Neuron (in vitro differentiated cells): ENCODE measurements at regions not wholly inside any gene's neighbourhood (a gene's known extent, or its start where the extent isn't known, plus 50 kb on each side); places are given as distances from the start of the nearest gene placed in this dataset.
"Not testable (repeated sequence)": the region's sequence is repeated elsewhere in the genome, so short reads cannot be mapped to it uniquely, and the experiment has no call there.

Experiments
- H2AFZ ChIP-seq: one replicate; pipeline ENCODE4 v1.6.1; 2013; ENCODE audit warnings: low read depth, mild to moderate bottlenecking, inconsistent platforms, low read length, moderate library complexity
- H3K27me3 ChIP-seq: one replicate; pipeline ENCODE4 v1.6.1; 2013; ENCODE audit warnings: low read length; ENCODE audit not compliant: insufficient read depth
- H3K36me3 ChIP-seq: one replicate; pipeline ENCODE4 v1.6.1; 2013; ENCODE audit warnings: low read length; ENCODE audit not compliant: insufficient read depth
- H3K4me1 ChIP-seq: one replicate; pipeline ENCODE4 v1.6.1; 2013; ENCODE audit warnings: low read length; ENCODE audit not compliant: insufficient read depth
- H3K4me3 ChIP-seq: 2 replicates; pipeline ENCODE4 v1.5.1; 2013; ENCODE audit warnings: mild to moderate bottlenecking, low read length, moderate library complexity
- H3K9me3 ChIP-seq: one replicate; pipeline ENCODE4 v1.6.1; 2013; ENCODE audit warnings: low read length

DNA sequence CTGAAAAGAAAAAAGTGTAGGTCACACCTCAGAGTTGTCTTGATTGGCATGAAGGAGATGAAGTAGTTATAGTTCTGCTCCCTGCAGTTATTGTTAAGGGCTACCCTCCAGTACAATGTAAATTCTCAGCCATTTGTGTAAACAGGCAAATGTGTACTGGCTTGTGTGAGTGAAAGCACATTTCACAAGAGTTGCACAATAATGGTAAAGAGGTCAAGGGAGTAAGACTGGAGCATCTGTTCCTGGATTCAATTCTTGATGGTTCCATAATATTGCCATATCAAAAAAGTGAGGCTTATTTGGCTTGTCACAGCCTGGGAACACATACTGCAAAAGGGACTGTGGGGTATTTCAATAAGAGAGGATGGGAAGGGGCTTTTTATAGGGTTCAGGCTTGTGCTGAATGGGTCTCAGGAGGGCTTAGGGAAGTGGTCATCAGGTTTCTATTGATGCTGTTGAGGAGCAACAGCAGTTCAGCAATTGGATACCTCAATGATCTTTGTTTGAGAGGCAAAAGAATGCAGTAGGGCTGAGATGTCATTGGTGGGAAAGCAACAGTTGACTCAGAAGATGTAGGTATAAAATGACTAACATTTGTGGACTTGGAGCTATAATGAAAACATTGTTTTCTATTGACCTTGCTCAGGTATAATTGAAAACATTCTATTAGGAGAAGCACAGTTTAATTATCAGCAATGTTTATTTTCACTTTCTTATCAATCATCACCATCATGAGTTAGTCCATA is 402.6 kb downstream of the BCKDHB start:
- Histone ChIP-seq H3K9me3 (no peaks in the 10 kb centered on the region), H2AFZ (no peak overlapping the region), H3K4me3 (no peak overlapping the region), H3K36me3 (no peaks in the 10 kb centered on the region), H3K4me1 (no peaks in the 10 kb centered on the region), H3K27me3 (no peaks in the 10 kb centered on the region)

DNA sequence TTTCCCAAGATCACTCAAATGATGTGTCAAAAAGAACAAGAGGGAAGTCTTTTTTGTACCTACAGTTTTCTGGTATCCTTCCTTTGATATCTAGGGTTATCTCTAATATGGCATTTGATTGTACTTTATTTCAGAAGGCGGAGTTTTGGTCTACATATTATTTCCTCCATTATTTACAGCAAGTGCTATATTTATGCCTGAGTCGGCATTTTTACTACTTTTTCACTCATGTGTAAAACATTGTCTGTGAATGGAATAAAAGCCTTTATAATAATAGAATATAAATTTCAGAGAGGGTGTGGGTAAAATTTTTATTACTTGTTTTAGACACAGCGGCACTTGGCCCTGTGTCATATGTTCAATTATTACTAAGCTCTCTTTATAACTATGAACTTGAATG is 398.4 kb downstream of the BCKDHB start:
- no peak overlapping the region for H2AFZ ChIP-seq

DNA sequence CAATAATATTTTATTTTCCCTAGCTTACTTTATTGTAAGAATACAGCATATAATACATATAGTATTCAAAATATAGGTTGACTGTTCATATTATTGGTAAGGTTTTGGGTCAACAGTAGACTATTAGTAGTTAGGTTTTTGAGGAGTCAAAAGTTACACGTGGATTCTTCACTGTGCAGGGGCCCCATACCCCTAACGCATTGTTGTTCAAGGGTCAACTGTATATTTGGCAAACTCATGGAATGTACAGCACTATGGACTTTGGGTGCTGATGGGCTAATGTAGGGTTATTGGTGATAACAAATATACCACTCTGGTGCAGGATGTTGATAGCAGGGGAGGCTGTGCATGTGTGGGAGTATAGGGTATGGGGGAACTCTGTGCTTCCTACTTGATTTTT is 397.2 kb downstream of the BCKDHB start:
- no peaks in the 10 kb centered on the region for H3K4me1 ChIP-seq
- no peaks in the 10 kb centered on the region for H3K36me3 ChIP-seq
- no peak overlapping the region for H3K4me3 ChIP-seq
- no peaks in the 10 kb centered on the region for H3K9me3 ChIP-seq
- H2AFZ ChIP-seq, result no peak overlapping the region
- no peaks in the 10 kb centered on the region for H3K27me3 ChIP-seq

More for the DNA sequence above, 398.4 kb downstream of the BCKDHB start:
- no peaks in the 10 kb centered on the region for H3K9me3 ChIP-seq
- H3K4me1 ChIP-seq, result no peaks in the 10 kb centered on the region
- no peaks in the 10 kb centered on the region for H3K27me3 ChIP-seq
- H3K36me3 ChIP-seq, result no peaks in the 10 kb centered on the region
- no peak overlapping the region for H3K4me3 ChIP-seq

DNA sequence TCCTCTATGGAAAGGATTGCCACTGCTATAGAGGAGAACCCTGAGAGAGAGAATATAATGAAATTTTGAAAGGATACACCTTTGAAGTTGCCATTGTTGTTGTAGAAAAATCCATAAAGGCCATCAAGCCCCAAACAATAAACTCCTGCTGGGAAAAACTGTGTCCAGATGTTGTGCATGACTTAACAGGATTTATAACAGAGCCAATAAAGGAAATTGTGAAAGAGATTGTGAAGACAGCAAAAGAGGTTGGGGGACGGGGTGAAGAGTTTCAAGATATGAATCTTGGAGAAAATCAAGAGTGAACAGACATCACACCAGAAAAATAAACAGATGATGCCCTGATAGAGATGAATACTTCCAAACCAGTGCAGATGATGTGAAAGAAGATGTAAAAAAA is 396.4 kb downstream of the BCKDHB start:
- H3K27me3 ChIP-seq, result no peaks in the 10 kb centered on the region
- H3K36me3 ChIP-seq, result no peaks in the 10 kb centered on the region
- no peak overlapping the region for H2AFZ ChIP-seq
- peaks cover 2% of the 10 kb centered on the region for H3K9me3 ChIP-seq
- no peak overlapping the region for H3K4me3 ChIP-seq
- H3K4me1 ChIP-seq, result no peaks in the 10 kb centered on the region

DNA sequence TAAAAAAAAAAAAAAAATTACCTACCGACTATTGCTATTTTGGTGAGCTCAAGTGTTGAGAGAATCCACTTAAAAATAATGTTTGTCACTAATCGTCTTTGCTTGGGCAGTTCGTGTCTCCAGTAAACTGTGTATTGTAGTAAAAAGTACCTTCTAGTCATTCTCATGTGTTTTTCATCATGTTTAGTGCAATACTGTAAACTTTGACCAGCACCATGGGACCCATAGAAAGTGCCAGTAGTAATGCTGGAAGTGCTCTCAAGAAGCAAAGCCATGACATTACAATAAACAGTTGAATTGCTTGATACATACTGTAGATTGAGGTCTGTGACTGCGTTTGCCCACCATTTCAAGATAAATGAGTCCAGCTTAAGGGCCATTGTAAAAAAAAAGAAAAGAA is 395.2 kb downstream of the BCKDHB start:
- Histone ChIP-seq H3K27me3 (no peaks in the 10 kb centered on the region), H3K9me3 (peaks cover 2% of the 10 kb centered on the region), H2AFZ (no peak overlapping the region), H3K36me3 (no peaks in the 10 kb centered on the region), H3K4me1 (no peaks in the 10 kb centered on the region), H3K4me3 (no peak overlapping the region)

DNA sequence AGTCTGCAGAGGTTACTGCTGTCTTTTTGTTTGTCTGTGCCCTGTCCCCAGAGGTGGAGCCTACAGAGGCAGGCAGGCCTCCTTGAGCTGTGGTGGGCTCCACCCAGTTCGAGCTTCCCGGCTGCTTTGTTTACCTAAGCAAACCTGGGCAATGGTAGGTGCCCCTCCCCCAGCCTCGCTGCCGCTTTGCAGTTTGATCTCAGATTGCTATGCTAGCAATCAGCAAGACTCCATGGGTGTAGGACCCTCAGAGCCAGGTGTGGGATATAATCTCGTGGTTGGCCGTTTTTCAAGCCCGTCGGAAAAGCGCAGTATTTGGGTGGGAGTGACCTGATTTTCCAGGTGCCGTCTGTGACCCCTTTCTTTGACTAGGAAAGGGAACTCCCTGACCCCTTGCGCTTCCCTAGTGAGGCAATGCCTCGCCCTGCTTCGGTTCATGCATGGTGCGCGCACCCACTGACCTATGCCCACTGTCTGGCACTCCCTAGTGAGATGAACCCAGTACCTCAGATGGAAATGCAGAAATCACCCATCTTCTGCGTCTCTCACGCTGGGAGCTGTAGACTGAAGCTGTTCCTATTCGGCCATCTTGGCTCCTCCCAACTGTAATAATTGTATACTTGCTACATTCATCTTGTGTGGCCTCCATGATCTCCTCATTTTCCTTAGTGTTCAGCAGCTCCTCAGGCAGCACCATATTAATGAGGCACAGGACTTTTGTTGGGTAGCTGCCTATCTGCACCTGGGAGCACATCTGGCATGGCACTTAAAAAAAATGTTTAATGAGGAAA is 391.4 kb downstream of the BCKDHB start:
- H3K9me3 ChIP-seq, H2AFZ ChIP-seq, H3K4me3 ChIP-seq, H3K27me3 ChIP-seq, H3K4me1 ChIP-seq, H3K36me3 ChIP-seq: not testable (repeated sequence)

DNA sequence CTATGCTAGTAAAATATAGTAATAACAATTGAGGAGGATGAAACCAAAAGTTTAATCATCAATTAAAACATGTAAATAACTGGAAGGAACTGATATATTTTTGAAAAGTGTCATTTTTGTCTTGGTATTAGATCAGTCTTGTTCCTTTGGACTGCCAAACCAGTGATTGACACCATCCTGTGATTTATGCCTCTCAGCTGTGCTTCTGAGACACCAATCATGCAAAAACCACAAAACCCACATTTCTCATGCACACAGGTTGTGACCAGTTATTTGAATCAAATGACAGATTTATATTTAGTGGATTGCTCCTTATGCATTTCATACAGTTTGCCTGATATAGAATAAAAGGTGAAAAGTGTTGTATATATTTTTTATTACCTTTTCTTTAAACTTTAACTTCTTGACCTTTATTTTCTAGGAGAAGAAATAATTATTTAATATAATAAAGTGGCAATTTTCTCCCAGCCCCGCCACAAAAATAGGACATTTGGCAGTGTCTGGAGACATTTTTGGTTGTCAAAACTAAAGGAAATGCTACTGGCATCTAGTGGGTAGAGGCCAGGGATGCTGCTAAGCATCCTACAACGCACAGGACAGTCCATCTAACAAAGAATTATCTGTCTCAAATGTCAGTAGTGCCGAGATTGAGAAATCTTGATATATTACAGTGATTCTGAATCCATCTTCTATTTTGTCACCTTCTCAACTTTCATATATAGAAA is 383.6 kb downstream of the BCKDHB start:
- Histone ChIP-seq H3K9me3 (no peaks in the 10 kb centered on the region), H3K4me3 (no peak overlapping the region), H2AFZ (no peak overlapping the region), H3K4me1 (no peaks in the 10 kb centered on the region), H3K36me3 (no peaks in the 10 kb centered on the region), H3K27me3 (no peaks in the 10 kb centered on the region)

DNA sequence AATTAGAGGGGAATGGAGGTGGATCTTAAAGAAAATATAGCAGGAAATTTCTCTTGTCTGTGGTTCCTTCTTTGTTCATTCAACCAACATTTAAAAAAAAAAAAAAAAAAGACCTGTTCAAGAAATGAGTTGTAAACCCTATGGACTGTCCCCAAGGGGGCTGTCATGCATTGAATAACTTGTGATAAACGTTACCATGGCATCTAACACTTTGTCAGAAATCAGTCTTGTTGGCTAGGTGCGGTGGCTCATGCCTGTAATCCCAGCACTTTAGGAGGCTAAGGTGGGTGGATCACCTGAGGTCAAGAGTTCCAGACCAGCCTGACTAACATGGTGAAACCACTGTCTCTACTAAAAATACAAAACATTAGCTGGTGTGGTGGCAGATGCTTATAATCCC is 381.7 kb downstream of the BCKDHB start:
- H3K9me3 ChIP-seq, result no peaks in the 10 kb centered on the region
- H3K36me3 ChIP-seq, result no peaks in the 10 kb centered on the region
- H2AFZ ChIP-seq, result no peak overlapping the region
- H3K4me1 ChIP-seq, result no peaks in the 10 kb centered on the region
- H3K27me3 ChIP-seq, result no peaks in the 10 kb centered on the region
- H3K4me3 ChIP-seq, result no peak overlapping the region

DNA sequence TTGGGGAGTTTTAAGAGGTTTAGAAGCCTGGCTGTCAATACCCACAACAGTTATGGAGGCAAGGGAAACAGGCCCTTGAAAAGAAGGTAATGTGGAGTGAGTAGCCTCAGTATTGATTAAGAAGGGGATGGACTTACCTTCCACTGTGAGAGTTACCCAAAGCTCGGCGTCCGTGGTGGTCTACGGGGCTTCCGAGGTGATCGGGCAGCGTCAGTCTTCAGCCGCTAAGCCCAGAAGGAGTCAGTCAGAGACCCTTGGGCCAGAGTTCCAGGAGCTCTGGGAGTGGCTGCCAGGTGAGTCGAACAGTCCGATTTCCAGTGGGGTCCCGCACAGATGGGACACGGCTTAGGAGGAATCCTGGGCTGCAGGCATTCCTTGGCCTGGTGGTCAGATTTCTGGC is 379.0 kb downstream of the BCKDHB start:
- H2AFZ ChIP-seq, H3K36me3 ChIP-seq, H3K27me3 ChIP-seq, H3K4me1 ChIP-seq, H3K9me3 ChIP-seq, H3K4me3 ChIP-seq: not testable (repeated sequence)

DNA sequence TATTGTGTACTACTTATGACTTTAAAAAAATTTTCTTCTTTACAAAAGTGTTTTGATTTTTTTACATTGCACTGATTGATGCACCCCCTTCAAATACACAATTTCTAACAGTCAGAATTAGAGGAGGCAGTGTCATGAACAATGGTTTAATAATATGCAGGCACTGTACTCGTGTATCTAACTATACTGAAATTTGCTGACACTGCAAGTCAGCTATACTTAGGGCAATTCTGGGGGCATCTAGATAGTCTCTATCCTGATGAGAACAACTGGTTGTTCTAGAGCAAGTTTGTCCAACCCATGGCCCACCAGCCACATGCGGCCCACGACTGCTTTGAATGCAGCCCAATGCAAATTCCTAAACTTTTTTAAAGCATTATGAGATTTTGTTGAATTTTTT is 375.6 kb downstream of the BCKDHB start:
- Histone ChIP-seq H3K4me3 (no peak overlapping the region), H3K27me3 (no peaks in the 10 kb centered on the region), H3K9me3 (no peaks in the 10 kb centered on the region), H3K4me1 (peaks cover 4% of the 10 kb centered on the region), H2AFZ (no peak overlapping the region), H3K36me3 (no peaks in the 10 kb centered on the region)

DNA sequence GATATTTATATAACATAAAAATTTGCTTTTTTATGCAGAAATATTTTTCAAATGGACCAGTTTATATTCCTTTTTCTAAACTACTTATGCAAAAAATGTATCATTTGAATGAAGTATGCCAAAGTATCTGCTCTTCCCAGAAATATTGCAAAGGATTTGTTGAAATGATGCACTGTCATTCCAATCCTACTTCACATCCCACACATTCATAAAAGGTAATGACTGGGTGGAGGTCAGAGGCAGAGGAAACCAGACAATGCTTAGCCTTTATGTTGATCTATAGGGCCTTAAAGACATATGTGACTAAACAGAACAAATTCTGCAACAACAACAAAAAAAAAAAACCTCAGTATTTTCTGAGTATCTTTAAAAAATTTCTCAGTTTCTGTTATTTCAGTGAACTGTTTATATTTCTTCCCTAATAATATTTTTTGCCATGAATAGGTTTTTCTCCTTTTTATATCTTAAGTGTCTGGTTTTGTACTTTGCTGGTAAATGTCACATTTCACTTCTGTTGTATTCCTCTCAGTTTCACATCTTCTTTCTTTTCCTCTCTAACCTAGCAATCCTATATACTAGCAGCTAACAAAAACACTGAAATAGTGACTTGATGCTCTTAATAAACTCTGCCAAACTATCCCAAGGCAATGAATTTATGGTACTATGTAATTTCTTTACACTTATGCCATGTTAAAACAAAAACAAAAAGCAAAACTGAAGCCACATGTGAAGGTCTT is 374.1 kb downstream of the BCKDHB start:
- no peaks in the 10 kb centered on the region for H3K9me3 ChIP-seq
- H3K4me3 ChIP-seq, result no peak overlapping the region
- H2AFZ ChIP-seq, result no peak overlapping the region
- no peaks in the 10 kb centered on the region for H3K36me3 ChIP-seq
- H3K27me3 ChIP-seq, result no peaks in the 10 kb centered on the region
- H3K4me1 ChIP-seq, result peaks cover 4% of the 10 kb centered on the region

DNA sequence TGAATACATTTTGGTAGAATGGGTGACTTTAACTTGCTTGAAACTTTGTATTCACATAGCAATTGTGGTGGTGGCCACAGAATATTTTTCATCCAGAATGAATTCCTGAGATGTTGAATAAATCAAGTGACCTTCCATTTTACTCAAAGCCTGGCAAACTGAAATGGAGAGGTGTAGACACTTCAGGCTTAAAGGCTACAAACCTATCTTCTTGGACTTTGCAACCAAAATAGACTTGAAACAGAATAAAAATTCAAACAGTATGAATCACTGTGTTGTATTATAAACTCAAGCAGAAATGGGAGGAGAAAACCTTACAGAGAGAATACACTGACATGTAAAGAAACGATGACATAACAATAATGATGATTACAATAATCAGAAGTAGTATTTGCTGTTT is 371.6 kb downstream of the BCKDHB start:
- no peaks in the 10 kb centered on the region for H3K9me3 ChIP-seq
- H3K4me3 ChIP-seq, result no peak overlapping the region
- H3K27me3 ChIP-seq, result no peaks in the 10 kb centered on the region
- no peak overlapping the region for H2AFZ ChIP-seq
- no peaks in the 10 kb centered on the region for H3K36me3 ChIP-seq
- peaks cover 4% of the 10 kb centered on the region for H3K4me1 ChIP-seq

DNA sequence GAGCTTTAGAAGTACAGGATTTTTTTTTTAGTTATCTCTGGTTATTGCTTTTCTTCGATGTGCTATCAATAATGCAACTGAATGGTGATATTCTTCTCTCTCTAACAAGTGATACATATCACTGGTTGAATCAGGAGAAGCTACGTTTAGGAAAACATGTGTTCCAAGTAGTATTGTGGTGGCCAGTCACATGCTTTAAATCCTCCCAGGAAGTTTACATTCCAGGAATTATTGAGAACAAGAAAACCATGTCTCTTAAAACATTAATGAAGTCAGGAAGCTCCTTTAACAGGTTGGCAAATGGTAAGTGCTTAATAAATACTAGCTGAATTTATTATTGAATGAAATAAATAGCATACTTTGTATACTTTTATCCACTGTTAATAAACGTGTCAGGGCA is 371.1 kb downstream of the BCKDHB start:
- no peaks in the 10 kb centered on the region for H3K27me3 ChIP-seq
- no peak overlapping the region for H2AFZ ChIP-seq
- no peak overlapping the region for H3K4me3 ChIP-seq
- H3K36me3 ChIP-seq, result no peaks in the 10 kb centered on the region
- no peaks in the 10 kb centered on the region for H3K9me3 ChIP-seq
- H3K4me1 ChIP-seq, result peaks cover 4% of the 10 kb centered on the region
